A673 (cell line): ENCODE measurements at regions not wholly inside any gene's neighbourhood (a gene's known extent, or its start where the extent isn't known, plus 50 kb on each side); places are given as distances from the start of the nearest gene placed in this dataset.
"Not testable (repeated sequence)": the region's sequence is repeated elsewhere in the genome, so short reads cannot be mapped to it uniquely, and the experiment has no call there.

Source experiments
- BruUV-seq: library from RNA; stranded (reverse); fragments of 400-500 nt; replicated peaks from 2 replicates; lab custom pipeline; 2021; lab: Mats Ljungman, UMichigan
- CTCF ChIA-PET: fragments of 300-600 bp; sonication (Branson Sonifier 250); formaldehyde crosslinking; loops from one replicate; lab custom pipeline; 2022; ENCODE audit warnings: antibody characterized with exemption; lab: Charles Lee
- POLR2A ChIA-PET: fragments of 300-600 bp; sonication (Branson Sonifier 250); formaldehyde crosslinking; loops from one replicate; lab custom pipeline; 2022; ENCODE audit warnings: antibody characterized with exemption; ENCODE audit not compliant: low non-redundant PET; lab: Charles Lee
- DNase-seq: peaks from one replicate; pipeline ENCODE4 v3.0.0-alpha.2; 2015; ENCODE audit warnings: low spot score
- H3K27ac ChIP-seq: fragments of 200-600 bp; sonication (generic); 2 replicates; pipeline ENCODE4 v1.5.1; 2016; ENCODE audit warnings: mixed run types, low read depth, mild to moderate bottlenecking, mixed read lengths, antibody characterized with exemption, low read length; ENCODE audit not compliant: poor library complexity, severe bottlenecking
- H3K27me3 ChIP-seq: fragments of 200-600 bp; sonication (generic); replicated peaks from 2 replicates; pipeline ENCODE4 v1.6.1; 2017; ENCODE audit warnings: mixed run types, low read depth, mild to moderate bottlenecking, mixed read lengths, antibody characterized with exemption, low read length; ENCODE audit not compliant: insufficient read depth, poor library complexity
- H3K36me3 ChIP-seq: fragments of 200-600 bp; sonication (generic); 2 replicates; pipeline ENCODE4 v1.6.1; 2016; ENCODE audit warnings: mixed run types, mild to moderate bottlenecking, mixed read lengths, antibody characterized with exemption, low read length; ENCODE audit not compliant: insufficient read depth, poor library complexity, severe bottlenecking
- H3K4me1 ChIP-seq: fragments of 200-600 bp; sonication (generic); 2 replicates; pipeline ENCODE4 v1.6.1; 2017; ENCODE audit warnings: mixed run types, mild to moderate bottlenecking, mixed read lengths, antibody characterized with exemption, low read length; ENCODE audit not compliant: insufficient read depth, poor library complexity, severe bottlenecking
- H3K4me3 ChIP-seq: fragments of 200-600 bp; sonication (generic); 2 replicates; pipeline ENCODE4 v1.5.1; 2016; ENCODE audit warnings: low read depth, mixed run types, mild to moderate bottlenecking, mixed read lengths, low read length; ENCODE audit not compliant: poor library complexity, severe bottlenecking
- H3K9me3 ChIP-seq: fragments of 200-600 bp; sonication (generic); 2 replicates; pipeline ENCODE4 v1.6.1; 2016; ENCODE audit warnings: mixed run types, low read depth, mild to moderate bottlenecking, mixed read lengths, antibody characterized with exemption, low read length; ENCODE audit not compliant: poor library complexity, severe bottlenecking
- EZH2 ChIP-seq: fragments of 200-600 bp; sonication (generic); IDR thresholded peaks from 2 replicates; pipeline ENCODE4 v1.6.1; 2017; ENCODE audit warnings: borderline replicate concordance, low read depth, mild to moderate bottlenecking, mixed read lengths, antibody characterized with exemption, low read length; ENCODE audit not compliant: poor library complexity, severe bottlenecking
- intact Hi-C: fragments of 100-400 bp; cut with micrococcal nuclease; formaldehyde crosslinking; loops from one replicate; pipeline ENCODE4 v1.10.0; 2022; ENCODE audit not compliant: unreplicated experiment
- TF ChIP-seq, protein P1 (sequence below): fragments of 300-800, 200-600 bp; sonication (generic); conservative IDR thresholded peaks from 2 replicates; pipeline ENCODE4 v1.5.1; 2017; ENCODE audit warnings: low read depth, mild to moderate bottlenecking, antibody characterized with exemption, low read length, moderate library complexity, mixed read lengths

DNA sequence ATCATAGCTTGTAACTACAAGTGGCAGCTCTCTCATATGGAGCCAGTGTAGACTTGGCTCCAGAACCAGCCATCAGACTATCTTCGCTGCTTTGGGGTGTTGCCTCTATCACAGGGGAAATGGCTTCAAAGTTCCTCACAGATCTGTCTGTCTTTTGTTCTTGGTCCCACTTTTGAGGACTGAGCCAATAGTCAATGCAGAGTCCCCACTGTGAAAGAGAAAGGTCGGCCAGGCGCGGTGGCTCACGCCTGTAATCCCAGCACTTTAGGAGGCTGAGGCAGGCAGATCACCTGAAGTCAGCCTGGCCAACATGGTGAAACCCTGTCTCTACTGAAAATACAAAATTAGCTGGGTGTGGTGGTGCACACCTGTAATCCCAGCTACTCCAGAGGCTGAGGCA lies 86.9 kb upstream of the FZD7 start:
- peaks cover 14% of the 10 kb centered on the region for H3K27me3 ChIP-seq
- POLR2A ChIA-PET, BruUV-seq, H3K36me3 ChIP-seq, H3K4me3 ChIP-seq, intact Hi-C loops, H3K4me1 ChIP-seq, H3K9me3 ChIP-seq, DNase-seq, H3K27ac ChIP-seq, CTCF ChIA-PET: not testable (repeated sequence)

DNA sequence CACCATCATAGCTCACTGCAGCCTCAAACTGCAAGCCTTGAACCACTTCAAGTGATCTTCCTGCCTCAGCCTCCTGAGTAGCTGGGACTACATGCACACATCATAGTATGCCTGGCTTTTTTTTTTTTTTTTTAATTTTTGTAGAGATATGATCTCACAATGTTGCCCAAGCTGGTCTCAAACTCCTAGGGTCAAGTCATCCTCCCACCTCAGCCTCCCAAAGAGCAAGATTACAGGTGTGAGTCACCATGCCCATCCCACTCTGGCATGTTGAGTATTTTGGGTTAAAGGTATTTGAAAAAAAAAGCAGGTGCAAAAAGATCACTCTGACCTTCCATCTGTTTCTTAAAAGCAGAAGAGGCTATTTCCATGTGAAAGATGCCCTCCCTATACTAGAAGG lies 86.4 kb upstream of the FZD7 start:
- POLR2A ChIA-PET = no interaction called here
- H3K36me3 ChIP-seq = no peaks in the 10 kb centered on the region
- intact Hi-C loops = no loop called here
- no peak overlapping the region for H3K27ac ChIP-seq
- no peak for DNase-seq
- H3K4me1 ChIP-seq = no peaks in the 10 kb centered on the region
- no TSS peak for BruUV-seq
- no peak overlapping the region for H3K4me3 ChIP-seq
- no peak for TF ChIP-seq EZH2
- TF ChIP-seq, protein P1, sequence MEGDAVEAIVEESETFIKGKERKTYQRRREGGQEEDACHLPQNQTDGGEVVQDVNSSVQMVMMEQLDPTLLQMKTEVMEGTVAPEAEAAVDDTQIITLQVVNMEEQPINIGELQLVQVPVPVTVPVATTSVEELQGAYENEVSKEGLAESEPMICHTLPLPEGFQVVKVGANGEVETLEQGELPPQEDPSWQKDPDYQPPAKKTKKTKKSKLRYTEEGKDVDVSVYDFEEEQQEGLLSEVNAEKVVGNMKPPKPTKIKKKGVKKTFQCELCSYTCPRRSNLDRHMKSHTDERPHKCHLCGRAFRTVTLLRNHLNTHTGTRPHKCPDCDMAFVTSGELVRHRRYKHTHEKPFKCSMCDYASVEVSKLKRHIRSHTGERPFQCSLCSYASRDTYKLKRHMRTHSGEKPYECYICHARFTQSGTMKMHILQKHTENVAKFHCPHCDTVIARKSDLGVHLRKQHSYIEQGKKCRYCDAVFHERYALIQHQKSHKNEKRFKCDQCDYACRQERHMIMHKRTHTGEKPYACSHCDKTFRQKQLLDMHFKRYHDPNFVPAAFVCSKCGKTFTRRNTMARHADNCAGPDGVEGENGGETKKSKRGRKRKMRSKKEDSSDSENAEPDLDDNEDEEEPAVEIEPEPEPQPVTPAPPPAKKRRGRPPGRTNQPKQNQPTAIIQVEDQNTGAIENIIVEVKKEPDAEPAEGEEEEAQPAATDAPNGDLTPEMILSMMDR = no peak
- CTCF ChIA-PET = no interaction called here
- H3K9me3 ChIP-seq = no peaks in the 10 kb centered on the region
- H3K27me3 ChIP-seq = peaks cover 8% of the 10 kb centered on the region

DNA sequence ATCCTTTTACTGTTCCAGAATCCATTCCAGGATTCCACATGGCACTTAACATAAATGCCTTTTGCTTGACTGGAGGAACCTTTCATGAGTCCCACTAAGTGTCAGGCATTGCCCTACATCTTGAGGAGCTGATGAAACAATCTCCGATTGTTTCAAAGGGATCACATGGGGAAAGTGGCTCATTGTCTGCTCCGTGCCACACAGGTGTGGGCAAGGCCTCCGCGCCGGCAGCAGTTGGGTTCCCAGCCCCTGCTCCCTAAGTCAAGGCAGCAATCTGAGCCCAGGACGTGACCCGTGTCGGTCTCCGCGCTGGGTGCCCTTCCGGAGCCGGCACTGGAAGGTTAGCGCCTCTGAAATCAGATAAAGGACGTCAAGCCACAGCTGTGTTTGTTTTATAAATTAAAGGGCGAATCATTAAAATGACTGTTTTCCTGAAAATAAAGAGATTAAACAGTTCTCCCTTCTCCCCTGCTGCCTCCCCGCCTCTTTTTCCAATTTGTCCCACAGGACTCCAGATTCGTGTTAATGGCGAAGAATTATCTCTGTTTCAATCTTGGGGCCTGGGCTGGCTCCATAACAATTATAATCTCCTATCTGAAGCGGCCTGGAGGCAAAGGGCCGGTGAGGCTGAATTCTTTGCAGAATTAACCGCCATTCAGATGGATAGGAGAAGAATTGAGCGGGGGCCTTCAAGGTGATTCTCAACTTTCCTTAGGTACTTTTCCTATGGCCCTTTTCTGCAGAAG lies 84.3 kb upstream of the FZD7 start:
- no peak overlapping the region for H3K27ac ChIP-seq
- ChIA-PET POLR2A (no interaction called here), CTCF (no interaction called here)
- H3K36me3 ChIP-seq = no peaks in the 10 kb centered on the region
- no peak for TF ChIP-seq EZH2
- TF ChIP-seq, protein P1 = no peak
- DNase-seq = no peak
- intact Hi-C loops = no loop called here
- no peak overlapping the region for H3K4me3 ChIP-seq
- BruUV-seq = no TSS peak
- no peaks in the 10 kb centered on the region for H3K4me1 ChIP-seq
- H3K9me3 ChIP-seq = no peaks in the 10 kb centered on the region
- peaks cover 6% of the 10 kb centered on the region for H3K27me3 ChIP-seq

DNA sequence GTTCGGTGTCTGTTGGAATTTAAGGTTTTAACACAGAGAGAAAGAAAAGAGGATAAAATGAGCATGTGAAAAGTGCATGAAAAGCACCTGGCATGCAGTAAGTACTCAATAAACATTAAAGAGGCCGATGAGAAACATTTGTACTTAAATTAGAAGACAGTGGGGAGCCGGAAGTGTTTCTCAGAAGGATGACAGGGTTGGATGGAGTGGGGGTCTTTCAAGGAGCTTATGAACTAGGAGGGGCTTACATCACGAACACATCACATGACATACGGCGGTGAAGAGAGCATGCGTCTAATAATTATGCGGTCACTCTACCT lies 83.8 kb upstream of the FZD7 start:
- ChIA-PET CTCF (no interaction called here), POLR2A (no interaction called here)
- no peak overlapping the region for H3K4me3 ChIP-seq
- H3K27me3 ChIP-seq = peaks cover 6% of the 10 kb centered on the region
- H3K27ac ChIP-seq = no peak overlapping the region
- no peak for DNase-seq
- intact Hi-C loops = no loop called here
- BruUV-seq = no TSS peak
- H3K4me1 ChIP-seq = no peaks in the 10 kb centered on the region
- TF ChIP-seq, protein P1 = no peak
- no peak for TF ChIP-seq EZH2
- no peaks in the 10 kb centered on the region for H3K36me3 ChIP-seq
- no peaks in the 10 kb centered on the region for H3K9me3 ChIP-seq
